SIG-M5 treated with dmso at 0.1 percent for 504 hours (cell line): ENCODE measurements at regions not wholly inside any gene's neighbourhood (a gene's known extent, or its start where the extent isn't known, plus 50 kb on each side); places are given as distances from the start of the nearest gene placed in this dataset.

Experiments used
- DNase-seq: peaks from one replicate; lab custom pipeline; 2025; ENCODE audit not compliant: unreplicated experiment; lab: John Stamatoyannopoulos, UW

DNA sequence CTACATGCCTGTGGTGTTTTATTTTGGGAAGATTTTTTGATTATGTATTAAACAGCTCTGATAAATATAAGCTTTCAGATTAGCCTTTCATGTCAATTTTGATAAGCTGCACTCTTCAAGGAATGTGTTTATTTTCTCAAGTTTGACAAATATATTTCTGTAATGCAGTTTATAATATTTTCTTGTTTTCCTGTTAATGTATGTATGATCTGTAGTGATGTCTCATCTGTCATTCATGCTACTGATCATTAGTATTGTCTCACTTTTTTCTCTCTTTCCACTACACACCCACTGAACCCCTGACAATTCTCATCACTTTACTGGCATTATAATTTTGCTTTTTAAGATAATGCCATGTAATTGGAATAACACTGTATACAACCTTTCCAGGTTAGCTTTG, 100.9 kb downstream of the TMEM18 start:
- DNase-seq: no peak

DNA sequence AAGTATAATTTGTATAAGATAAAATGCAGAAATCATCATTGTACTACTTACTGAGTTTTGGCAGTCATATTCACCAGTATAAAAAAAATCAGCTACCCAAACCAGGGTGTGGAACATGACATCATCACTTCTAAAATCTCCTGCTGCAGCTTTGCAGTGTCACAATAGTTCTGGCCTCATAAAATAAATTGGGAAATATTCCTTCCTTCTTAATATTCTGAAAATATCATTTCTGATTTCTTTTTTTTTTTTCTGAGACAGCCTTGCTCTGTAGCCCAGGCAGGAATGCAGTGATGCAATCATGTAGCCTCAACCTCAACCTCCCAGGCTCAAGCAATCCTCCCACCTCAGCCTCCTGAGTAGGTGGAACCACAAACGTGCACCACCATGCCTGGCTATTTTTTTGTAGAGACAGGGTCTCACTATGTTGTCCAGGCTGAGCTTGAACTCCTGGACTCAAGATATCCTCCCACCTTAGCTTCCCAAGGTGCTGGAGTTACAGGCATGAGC, 101.4 kb downstream of the TMEM18 start:
- DNase-seq: no peak

DNA sequence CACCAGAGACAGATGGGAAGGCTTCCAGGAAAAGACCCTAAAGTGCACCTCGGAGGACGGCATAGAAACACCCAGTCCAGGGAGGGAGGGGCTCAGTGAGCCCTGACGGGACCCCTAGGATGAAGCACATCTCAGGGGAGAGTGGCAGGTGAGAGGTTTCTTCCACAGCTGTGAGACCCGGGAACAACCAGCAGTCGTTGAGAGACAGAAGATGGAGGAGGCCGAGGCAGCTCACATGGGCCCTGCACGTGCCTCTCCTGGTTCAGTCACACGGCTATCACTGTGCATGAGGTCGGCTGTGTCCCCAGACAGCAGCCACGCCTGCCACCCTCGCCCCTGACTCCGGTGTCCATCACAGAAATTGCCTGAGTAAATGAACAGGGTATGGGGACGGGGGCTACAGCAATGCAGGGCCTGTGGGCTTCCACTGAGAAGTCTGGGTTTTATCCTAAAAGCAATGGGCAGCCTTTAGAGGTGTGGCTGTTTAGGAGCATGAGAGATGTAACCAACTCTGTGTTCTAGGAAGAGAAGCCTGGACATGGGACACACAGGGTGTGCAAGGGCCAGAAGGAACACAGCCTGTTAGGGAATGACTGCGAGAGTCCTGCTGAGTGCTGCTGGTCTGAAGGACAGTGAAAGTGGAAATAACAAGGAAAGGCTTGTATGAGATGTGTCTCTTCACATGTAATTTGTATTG, 102.0 kb downstream of the TMEM18 start:
- DNase-seq: no peak

DNA sequence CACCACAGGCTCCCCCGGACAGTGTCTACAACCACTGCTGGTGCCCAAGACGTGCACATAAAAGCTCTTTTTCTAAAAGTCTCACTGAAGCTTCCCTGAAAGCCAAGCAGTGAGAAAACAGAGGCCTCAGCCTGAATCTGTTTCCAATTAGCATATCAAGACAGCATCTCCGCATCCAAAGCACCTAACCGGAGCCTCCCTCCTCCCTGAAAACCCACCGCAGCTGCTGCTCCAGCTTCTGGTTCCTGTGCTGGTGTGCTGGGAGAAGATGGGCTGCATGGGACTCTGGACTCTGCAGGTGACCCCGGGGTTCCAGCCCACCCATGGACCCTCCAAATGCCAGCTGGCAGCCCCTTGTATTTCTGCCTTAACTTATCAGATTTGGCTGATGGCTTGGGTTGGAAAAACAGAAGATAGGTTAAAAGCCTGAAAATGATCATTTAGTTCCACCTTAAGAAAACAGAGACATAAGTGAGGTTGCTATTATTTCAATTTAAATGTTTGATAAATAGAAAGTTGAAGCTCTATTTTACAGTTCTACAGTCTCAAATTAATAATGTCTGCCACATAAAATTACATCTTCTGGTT, 103.3 kb downstream of the TMEM18 start:
- DNase-seq: no peak

DNA sequence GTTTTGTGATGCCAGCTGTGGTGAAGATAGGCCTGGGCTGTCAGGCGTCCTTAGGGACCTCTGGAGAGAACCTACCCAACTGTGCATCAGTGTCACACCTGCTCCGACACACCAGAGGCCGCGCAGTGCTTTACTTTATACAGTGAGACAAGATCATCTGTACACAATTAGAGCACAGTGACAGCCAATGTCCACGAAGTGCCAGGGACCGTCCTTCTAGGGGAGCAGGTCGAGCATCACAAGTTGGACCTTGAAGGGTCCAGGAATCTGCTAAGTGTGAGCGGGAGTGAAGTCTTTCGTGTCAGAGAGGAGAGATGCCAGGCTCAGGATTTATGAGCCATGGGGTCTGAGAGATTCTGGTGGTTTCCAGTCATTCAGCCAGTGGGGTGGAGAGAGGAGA, 104.2 kb downstream of the TMEM18 start:
- DNase-seq: no peak

DNA sequence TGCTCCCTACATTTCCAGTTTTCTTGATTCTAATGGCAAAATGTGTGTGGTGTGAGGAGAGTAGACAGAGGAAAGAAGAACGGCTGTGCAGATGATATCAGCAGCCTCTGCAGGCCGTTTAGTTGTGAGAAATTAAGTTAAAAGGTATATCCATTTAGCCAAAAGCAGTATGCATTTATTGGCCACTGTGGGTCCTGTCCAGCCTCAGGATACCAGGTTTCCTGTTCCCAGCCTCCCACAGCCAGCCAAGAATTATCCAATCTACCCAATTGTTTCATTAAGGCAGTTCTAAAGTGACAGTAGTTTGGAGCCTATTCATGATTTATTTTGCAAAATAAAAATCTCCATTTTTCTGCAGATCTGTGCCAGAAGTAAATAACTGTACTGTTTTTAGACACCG, 107.5 kb downstream of the TMEM18 start:
- DNase-seq: no peak

DNA sequence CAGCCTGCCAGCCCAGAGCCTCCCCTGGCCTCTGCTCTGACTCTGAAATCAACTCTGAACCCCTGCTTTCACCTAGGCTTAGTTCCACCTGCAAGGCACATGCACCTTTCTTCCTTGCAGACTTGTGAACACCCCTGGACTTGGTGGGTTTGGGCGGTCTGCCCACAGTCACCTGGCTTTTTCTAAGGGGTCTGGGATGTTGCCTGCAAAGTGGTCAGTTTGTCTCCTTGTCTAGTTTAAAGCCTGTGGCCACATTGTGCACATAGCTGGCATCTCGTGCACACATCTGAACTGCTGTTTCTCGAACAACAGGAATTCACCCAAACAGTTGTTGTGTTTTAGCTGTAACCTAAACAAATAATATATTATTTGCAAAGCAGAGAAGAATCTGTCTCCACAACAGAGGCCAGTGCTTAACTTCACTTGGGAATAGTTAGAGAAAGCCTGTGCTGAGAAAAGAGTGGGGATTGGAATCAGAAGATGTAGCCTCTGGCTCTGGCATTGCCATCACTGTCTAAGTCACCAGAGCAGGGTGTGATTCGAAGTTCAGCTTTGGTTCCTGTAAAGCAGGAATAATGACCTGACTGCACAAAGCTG, 108.5 kb downstream of the TMEM18 start:
- no peak for DNase-seq

DNA sequence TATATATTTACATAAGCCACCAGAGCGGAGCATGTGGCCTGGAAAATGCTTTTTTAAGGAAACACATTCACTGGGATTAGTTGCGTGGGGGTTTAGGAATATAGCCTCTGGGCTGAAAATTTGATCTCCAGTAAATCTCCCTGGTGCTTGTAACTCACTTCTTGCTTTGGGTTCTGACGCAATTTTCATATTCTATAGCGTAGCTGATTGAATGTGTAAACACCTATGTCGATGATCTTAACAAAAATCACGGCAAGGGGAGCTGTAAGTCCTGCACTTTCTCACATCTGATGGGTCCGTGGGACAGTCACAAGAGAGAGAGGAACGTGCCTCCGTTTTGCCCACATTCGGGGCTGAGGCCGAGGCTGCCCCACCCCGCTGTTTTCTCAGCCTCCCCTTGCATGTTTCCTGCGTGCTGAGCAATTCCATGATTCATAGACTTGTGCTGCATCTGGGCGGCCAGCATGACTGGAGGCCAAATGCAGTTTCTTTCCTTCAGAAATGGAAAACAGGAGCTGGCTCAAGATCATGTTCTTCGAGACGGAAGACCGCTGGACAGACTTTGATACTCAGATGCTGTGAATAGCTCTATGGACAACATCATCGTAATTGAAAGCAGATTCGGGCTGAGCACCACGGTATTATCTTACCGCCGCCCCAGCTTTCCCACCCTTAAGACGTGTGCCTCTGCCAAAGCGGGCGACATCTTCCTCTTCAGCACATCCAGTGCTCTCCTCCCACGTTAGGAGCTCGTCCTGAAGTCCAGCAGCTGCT, 109.2 kb downstream of the TMEM18 start:
- no peak for DNase-seq

DNA sequence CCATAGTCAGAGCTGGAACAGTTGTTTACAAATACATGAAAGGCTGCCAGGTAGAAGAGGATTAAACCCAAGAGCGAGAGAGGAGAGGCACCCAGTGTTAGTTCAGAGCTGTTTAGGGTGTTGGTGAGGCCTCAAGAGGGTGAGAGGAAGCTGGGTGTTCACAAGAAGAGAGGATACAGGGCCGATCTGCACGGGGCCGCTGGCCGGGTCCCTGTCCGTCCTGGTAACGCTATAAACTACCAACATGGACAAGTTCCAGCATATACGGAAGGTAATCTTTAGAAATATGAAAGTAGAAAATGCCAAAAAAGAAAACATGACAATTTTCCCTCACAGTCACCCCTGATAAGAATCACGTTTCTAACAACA, 109.7 kb downstream of the TMEM18 start:
- DNase-seq: no peak

DNA sequence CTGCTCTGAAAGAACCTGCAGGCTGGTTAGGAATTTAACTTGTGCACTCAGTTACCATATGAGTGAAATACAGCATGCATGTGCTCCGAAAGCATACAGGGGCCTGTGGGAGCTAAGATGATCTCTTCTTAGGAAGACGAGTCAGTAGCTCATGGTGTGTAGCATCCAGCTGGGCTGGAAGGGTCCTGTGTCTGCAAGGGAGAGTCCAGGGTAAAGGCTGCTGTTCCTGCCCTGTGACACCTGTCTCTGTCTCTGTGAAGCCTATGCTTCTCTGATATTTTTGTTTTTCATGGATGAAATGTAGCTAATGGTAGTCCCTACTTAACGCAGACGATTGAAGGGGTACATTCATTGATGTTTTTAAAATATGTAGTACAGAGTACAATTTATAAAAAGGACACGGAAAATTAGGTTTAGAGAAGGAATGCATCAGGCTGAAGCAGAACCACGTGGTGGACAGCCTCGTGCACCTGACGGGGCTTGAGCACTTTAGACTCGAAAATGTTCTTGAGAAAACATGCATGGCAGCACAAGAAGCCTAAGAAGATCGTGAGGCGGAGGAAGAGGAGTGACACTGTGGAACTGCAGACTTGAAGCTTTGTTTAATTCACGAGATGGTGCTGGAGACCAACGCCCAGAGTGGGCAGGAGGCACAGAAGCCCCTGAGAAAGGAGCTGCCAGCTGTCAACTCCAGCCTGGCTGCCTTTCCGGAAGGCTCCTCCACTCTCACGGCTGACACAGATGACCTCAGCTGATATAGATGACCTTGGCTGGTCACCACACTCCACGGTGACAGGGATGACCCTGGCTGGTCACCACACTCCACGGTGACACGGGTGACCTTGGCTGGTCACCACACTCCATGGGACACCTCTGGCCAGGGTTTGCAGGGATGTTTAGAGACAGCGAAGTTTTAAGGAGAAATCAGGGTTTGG, 110.6 kb downstream of the TMEM18 start:
- DNase-seq: no peak

DNA sequence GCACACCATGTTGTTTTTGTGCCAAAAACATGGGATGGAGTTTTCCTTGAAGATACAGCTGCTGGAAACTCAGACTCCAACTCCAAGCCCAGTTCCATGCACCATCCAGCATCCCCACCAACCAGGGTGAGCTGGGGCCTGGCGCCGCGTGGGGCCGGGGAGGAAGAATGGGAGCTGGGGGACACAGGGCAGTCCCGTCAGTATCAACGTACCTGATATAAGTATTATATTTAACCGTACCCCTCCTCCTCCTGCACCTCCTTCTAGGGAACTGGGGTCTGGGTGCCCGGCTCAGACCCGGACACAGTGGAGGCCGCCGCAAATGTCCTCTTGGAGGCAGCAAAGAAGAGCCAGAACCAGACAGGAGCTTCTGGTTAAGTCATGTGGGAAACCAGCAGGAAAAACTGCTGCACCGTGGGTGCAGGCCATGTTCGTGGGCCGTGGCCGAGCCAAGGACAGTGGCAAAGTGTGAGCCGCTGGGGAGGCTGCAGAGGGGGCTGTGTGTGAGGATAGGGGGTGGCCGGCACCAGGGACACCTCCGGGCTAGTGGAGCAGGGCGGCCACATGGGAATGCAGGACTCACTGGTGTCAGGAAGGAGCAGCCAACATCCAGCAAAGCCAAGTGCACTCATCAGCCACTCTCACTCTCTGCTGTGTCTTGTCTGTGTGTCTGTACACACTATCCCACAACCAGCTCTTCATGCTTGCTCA, 112.6 kb downstream of the TMEM18 start:
- DNase-seq: no peak

DNA sequence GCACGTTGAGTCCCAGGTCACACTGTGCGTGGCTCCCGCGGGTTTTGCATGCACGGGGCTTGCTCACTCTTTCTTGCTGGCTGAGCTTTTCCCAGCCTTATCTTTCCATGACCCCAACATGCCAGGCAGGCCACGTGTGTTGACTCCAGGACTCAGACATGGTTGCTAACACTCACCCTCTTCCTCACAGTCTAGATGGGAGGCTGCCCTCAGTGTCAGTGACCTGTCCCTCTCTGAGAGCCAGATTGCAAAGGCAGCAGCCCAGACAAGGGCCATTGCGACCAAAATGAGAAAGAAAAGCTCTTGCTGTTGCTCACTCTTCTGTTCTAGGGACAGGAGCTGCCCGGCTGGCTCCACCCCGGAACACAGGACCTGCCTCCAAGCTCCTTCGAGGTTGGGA, 113.7 kb downstream of the TMEM18 start:
- no peak for DNase-seq

DNA sequence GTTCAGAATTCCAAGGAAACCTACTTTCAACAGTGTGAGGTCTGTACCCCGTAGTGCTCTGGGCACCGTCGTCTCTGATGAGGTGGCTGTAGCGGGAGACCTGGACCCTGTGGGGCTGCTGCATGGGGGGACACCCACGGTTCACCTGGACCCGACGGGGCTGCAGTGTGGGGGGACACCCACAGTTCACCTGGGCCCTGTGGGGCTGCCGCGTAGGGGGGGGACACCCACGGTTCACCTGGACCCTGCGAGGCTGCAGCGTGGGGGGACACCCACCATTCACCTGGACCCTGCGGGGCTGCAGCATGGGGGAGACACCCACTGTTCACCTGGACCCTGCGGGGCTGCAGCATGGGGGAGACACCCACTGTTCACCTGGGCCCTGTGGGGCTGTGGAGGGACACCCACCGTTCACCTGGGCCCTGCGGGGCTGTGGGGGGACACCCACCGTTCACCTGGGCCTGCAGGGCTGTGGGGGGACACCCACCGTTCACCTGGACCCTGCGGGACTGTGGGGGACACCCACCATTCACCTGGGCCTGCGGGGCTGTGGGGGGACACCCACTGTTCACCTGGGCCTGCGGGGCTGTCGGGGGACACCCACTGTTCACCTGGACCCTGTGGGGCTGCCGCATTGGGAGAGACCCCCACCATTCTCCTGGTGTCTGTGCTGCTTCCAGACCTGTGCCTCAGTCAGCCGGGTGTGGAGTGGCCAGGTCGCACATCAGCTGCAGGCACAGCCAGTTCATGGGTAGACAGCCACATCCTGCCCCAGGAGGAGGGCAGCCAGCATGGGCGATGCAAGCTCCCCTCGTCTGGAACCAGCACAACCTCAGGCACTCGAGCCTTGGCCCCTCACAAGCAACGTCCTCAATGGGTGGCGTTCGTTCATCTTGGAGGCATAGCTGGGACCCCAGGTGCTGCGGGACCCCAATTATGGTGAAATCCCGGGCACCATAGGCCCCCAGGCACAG, 114.5 kb downstream of the TMEM18 start:
- DNase-seq: no peak

DNA sequence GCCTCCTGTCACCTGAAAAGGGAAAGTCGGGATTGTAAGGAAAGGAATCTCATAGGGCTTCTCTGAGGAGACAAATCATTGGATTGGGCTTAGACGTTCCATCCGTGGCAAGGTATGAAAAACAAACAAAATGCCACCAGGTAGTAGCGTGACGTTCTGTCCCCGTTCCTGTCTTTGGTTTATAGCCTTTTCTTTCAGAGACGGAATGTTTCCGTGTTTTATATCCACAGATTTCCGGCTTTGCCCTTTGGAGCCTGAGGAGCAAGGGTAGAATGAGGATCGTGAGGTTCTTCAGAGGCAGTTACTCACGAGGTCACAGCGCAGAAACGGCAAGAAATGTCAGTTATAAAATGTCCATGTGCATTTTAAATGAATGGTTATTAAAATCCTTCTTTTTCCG, 118.3 kb downstream of the TMEM18 start:
- no peak for DNase-seq

DNA sequence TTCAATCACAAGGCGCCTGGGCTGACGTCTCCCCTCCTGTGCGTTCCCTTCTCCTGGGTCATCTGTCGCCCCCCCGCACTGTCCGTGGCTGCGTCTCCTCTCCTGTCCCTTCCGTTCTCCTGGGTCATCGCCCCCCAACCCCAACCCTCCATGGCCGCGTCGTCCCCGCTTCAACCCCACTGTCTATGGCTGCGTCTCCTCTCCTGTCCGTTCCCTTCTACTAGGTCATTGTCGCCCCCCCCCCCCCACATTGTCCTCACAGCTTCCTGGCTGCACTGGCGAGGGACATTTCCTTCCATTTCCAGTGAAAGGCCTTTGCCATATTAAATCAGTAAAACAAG, 118.9 kb downstream of the TMEM18 start:
- DNase-seq: no peak

DNA sequence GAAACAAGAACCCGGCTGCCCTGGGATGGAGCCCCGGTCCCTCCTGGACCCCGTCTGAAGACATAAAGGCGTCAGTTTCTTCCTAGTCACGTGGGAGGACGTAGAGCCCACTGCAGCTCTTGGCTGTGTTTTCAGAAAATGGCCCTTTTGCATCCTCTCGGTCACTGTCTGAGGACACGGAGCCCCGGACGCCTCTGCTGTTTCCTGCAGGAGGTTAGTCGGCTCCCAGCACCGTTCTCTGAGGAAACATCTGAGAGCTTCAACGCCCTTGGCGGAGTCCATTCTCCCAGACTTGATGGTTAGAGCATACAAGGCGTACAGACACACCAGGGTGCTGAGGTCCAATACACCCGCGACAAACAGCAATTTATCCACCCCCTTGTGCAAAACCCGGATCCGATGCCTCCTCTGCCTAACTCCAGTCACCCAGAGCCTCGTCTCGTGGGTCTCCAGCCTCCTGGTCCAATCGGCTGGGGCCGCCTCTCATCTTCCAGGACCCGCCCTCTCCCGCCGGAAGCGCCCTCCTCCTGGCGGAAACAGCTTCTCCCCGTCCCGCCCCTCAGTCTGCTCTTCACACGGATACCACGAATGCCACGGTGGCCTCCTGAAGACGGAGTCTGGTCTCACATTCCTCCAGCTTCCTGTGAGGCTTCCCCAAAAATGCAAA, 119.4 kb downstream of the TMEM18 start:
- no peak for DNase-seq

DNA sequence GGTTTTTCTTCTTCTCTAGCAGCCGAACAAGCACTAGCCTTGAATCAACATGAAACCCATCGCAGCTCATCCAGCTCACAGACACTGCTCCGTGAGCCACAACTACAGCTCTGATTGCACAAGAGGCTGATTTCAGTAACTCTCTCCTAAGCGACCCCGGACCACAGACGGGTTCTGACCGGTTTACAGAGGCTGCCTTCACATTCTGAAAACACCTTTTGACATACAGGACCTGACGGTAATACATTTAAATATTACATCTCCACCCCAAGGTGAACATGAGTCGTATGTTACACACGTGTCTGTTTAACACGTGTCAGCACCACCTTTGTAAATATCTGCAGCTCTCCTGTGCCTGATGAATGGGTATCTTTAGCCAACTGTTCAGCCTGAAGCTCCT, 120.7 kb downstream of the TMEM18 start:
- no peak for DNase-seq

DNA sequence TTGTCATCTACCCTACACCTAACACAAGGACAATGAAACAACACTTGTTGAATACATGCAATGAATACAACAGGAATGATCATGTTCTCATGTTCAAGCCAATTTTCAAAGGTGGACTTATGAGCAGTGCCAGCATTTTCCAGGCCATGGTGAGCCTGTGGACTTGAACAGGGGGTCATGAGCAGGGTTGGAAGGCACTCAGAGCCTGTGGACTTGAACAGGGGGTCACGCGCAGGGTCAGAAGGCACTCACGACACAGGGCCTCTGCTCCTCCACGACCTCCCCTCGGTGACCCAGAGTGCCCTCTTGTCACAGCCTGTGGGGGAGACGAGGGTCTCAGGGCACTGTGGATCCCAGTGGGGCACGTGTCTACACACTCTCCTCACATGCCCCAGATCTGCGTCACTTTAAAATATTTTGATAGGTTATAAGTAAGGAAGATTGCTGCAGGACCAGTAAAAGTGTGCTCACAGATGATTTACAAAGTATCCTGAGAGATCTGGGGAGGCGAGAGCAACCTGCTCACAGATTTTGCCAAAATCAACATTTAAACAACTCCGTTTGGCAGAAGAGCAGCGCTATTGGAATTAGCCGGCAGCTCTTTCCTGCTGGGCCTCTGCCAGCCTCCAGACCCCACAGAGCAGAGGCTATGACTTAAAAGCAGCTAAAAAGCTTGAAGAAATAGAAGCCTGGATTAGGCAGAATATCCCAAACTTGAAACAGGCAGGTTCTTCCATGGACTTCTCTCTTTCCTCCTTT, 121.9 kb downstream of the TMEM18 start:
- no peak for DNase-seq
